GM23338 (cell line): ENCODE measurements at regions not wholly inside any gene's neighbourhood (a gene's known extent, or its start where the extent isn't known, plus 50 kb on each side); places are given as distances from the start of the nearest gene placed in this dataset.

Source experiments
- CREB1 ChIP-seq: fragments of 250-450 bp; sonication (Bioruptor Pico); IDR thresholded peaks from 2 replicates; pipeline ENCODE4 v1.5.0; 2020; ENCODE audit warnings: low read depth, mild to moderate bottlenecking, moderate library complexity
- EZH2 ChIP-seq: fragments of 200-600 bp; sonication (generic); IDR thresholded peaks from one replicate; pipeline ENCODE4 v1.8.0; 2017; ENCODE audit warnings: antibody characterized with exemption, mild to moderate bottlenecking, low read depth; ENCODE audit not compliant: unreplicated experiment
- EZH2phosphoT487 ChIP-seq: fragments of 200-600 bp; sonication (generic); IDR thresholded peaks from one replicate; pipeline ENCODE4 v1.8.1; 2018; ENCODE audit warnings: antibody characterized with exemption; ENCODE audit not compliant: unreplicated experiment
- NANOG ChIP-seq: IDR thresholded peaks from 2 replicates; pipeline ENCODE4 v1.6.1; 2016; ENCODE audit warnings: antibody characterized with exemption, borderline replicate concordance
- POLR2AphosphoS5 ChIP-seq: IDR thresholded peaks from 2 replicates; pipeline ENCODE4 v1.6.1; 2016; ENCODE audit warnings: antibody characterized with exemption, low read depth
- STAT1 ChIP-seq: IDR thresholded peaks from one replicate; pipeline ENCODE4 v1.6.1; 2016; ENCODE audit warnings: antibody characterized with exemption; ENCODE audit not compliant: unreplicated experiment
- ZNF331 ChIP-seq: fragments of 250-450 bp; sonication (Bioruptor Pico); IDR thresholded peaks from 2 replicates; pipeline ENCODE4 v1.5.0; 2020; ENCODE audit warnings: low read depth, mild to moderate bottlenecking, moderate library complexity
- TF ChIP-seq, protein P1 (sequence below), 2 experiments: fragments of 200-600 bp in 1 of 2; sonication (generic) in 1 of 2; conservative IDR thresholded peaks; 2 replicates each; pipeline versions ENCODE4 v1.5.1 to v1.6.1; 2016 to 2017; ENCODE audit warnings: antibody characterized with exemption in 2 of 2, low read depth in 2 of 2, mild to moderate bottlenecking in 2 of 2, moderate library complexity in 1 of 2
- TF ChIP-seq, protein P2 (sequence below): fragments of 250-450 bp; sonication (Bioruptor Pico); IDR thresholded peaks from 2 replicates; pipeline ENCODE4 v1.5.0; 2020; ENCODE audit warnings: mild to moderate bottlenecking, moderate library complexity
- TF ChIP-seq, protein P3 (sequence below): IDR thresholded peaks from one replicate; pipeline ENCODE4 v1.6.1; 2018; ENCODE audit warnings: antibody characterized with exemption; ENCODE audit not compliant: unreplicated experiment
- TF ChIP-seq, protein P4 (sequence below): IDR thresholded peaks from 2 replicates; pipeline ENCODE4 v1.6.1; 2016; ENCODE audit warnings: antibody characterized with exemption

DNA sequence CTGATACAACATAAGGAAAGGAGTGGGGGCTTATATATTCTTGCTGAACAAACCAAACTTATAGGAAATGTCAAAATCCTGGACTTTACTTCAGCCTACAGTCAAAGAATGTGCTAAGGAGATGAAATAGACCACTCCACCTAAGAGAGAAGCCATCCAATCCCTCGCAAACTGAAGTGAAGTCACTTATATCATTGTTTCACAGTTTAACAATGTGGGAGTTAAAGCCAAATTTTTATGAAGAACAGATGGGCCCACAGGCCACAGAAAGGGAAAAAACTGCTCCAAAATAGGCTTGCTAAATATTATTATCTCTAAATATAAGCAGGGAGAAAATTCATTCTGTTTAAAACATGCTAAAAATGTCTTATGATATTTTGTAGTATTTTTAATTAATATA, 233.3 kb downstream of the GAS1 start:
- TF ChIP-seq POLR2AphosphoS5 (no peak), EZH2 (no peak), STAT1 (no peak), CREB1 (no peak), ZNF331 (CRISPR knock-in tag) (no peak), EZH2phosphoT487 (no peak), NANOG (no peak)
- TF ChIP-seq, protein P1, sequence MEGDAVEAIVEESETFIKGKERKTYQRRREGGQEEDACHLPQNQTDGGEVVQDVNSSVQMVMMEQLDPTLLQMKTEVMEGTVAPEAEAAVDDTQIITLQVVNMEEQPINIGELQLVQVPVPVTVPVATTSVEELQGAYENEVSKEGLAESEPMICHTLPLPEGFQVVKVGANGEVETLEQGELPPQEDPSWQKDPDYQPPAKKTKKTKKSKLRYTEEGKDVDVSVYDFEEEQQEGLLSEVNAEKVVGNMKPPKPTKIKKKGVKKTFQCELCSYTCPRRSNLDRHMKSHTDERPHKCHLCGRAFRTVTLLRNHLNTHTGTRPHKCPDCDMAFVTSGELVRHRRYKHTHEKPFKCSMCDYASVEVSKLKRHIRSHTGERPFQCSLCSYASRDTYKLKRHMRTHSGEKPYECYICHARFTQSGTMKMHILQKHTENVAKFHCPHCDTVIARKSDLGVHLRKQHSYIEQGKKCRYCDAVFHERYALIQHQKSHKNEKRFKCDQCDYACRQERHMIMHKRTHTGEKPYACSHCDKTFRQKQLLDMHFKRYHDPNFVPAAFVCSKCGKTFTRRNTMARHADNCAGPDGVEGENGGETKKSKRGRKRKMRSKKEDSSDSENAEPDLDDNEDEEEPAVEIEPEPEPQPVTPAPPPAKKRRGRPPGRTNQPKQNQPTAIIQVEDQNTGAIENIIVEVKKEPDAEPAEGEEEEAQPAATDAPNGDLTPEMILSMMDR (conservative IDR thresholded peaks at IDR 0.05; ENCODE audit: low read depth in 2 of 2): no peak
- TF ChIP-seq, protein P2, sequence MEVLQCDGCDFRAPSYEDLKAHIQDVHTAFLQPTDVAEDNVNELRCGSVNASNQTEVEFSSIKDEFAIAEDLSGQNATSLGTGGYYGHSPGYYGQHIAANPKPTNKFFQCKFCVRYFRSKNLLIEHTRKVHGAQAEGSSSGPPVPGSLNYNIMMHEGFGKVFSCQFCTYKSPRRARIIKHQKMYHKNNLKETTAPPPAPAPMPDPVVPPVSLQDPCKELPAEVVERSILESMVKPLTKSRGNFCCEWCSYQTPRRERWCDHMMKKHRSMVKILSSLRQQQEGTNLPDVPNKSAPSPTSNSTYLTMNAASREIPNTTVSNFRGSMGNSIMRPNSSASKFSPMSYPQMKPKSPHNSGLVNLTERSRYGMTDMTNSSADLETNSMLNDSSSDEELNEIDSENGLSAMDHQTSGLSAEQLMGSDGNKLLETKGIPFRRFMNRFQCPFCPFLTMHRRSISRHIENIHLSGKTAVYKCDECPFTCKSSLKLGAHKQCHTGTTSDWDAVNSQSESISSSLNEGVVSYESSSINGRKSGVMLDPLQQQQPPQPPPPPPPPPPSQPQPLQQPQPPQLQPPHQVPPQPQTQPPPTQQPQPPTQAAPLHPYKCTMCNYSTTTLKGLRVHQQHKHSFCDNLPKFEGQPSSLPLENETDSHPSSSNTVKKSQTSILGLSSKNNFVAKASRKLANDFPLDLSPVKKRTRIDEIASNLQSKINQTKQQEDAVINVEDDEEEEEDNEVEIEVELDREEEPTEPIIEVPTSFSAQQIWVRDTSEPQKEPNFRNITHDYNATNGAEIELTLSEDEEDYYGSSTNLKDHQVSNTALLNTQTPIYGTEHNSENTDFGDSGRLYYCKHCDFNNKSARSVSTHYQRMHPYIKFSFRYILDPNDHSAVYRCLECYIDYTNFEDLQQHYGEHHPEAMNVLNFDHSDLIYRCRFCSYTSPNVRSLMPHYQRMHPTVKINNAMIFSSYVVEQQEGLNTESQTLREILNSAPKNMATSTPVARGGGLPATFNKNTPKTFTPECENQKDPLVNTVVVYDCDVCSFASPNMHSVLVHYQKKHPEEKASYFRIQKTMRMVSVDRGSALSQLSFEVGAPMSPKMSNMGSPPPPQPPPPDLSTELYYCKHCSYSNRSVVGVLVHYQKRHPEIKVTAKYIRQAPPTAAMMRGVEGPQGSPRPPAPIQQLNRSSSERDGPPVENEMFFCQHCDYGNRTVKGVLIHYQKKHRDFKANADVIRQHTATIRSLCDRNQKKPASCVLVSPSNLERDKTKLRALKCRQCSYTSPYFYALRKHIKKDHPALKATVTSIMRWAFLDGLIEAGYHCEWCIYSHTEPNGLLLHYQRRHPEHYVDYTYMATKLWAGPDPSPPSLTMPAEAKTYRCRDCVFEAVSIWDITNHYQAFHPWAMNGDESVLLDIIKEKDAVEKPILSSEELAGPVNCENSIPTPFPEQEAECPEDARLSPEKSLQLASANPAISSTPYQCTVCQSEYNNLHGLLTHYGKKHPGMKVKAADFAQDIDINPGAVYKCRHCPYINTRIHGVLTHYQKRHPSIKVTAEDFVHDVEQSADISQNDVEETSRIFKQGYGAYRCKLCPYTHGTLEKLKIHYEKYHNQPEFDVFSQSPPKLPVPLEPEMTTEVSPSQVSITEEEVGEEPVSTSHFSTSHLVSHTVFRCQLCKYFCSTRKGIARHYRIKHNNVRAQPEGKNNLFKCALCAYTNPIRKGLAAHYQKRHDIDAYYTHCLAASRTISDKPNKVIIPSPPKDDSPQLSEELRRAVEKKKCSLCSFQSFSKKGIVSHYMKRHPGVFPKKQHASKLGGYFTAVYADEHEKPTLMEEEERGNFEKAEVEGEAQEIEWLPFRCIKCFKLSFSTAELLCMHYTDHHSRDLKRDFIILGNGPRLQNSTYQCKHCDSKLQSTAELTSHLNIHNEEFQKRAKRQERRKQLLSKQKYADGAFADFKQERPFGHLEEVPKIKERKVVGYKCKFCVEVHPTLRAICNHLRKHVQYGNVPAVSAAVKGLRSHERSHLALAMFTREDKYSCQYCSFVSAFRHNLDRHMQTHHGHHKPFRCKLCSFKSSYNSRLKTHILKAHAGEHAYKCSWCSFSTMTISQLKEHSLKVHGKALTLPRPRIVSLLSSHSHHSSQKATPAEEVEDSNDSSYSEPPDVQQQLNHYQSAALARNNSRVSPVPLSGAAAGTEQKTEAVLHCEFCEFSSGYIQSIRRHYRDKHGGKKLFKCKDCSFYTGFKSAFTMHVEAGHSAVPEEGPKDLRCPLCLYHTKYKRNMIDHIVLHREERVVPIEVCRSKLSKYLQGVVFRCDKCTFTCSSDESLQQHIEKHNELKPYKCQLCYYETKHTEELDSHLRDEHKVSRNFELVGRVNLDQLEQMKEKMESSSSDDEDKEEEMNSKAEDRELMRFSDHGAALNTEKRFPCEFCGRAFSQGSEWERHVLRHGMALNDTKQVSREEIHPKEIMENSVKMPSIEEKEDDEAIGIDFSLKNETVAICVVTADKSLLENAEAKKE (CRISPR knock-in tag): no peak
- TF ChIP-seq, protein P3, sequence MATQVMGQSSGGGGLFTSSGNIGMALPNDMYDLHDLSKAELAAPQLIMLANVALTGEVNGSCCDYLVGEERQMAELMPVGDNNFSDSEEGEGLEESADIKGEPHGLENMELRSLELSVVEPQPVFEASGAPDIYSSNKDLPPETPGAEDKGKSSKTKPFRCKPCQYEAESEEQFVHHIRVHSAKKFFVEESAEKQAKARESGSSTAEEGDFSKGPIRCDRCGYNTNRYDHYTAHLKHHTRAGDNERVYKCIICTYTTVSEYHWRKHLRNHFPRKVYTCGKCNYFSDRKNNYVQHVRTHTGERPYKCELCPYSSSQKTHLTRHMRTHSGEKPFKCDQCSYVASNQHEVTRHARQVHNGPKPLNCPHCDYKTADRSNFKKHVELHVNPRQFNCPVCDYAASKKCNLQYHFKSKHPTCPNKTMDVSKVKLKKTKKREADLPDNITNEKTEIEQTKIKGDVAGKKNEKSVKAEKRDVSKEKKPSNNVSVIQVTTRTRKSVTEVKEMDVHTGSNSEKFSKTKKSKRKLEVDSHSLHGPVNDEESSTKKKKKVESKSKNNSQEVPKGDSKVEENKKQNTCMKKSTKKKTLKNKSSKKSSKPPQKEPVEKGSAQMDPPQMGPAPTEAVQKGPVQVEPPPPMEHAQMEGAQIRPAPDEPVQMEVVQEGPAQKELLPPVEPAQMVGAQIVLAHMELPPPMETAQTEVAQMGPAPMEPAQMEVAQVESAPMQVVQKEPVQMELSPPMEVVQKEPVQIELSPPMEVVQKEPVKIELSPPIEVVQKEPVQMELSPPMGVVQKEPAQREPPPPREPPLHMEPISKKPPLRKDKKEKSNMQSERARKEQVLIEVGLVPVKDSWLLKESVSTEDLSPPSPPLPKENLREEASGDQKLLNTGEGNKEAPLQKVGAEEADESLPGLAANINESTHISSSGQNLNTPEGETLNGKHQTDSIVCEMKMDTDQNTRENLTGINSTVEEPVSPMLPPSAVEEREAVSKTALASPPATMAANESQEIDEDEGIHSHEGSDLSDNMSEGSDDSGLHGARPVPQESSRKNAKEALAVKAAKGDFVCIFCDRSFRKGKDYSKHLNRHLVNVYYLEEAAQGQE: no peak
- TF ChIP-seq, protein P4, sequence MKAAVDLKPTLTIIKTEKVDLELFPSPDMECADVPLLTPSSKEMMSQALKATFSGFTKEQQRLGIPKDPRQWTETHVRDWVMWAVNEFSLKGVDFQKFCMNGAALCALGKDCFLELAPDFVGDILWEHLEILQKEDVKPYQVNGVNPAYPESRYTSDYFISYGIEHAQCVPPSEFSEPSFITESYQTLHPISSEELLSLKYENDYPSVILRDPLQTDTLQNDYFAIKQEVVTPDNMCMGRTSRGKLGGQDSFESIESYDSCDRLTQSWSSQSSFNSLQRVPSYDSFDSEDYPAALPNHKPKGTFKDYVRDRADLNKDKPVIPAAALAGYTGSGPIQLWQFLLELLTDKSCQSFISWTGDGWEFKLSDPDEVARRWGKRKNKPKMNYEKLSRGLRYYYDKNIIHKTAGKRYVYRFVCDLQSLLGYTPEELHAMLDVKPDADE: no peak
